HPDE6-E6E7 (cell line): ENCODE measurements at regions not wholly inside any gene's neighbourhood (a gene's known extent, or its start where the extent isn't known, plus 50 kb on each side); places are given as distances from the start of the nearest gene placed in this dataset.
"Not testable (repeated sequence)": the region's sequence is repeated elsewhere in the genome, so short reads cannot be mapped to it uniquely, and the experiment has no call there.

ENCODE experiments used
- DNase-seq: peaks from one replicate; pipeline ENCODE4 v3.0.0; 2011; ENCODE audit warnings: missing footprints; ENCODE audit errors: extremely low spot score

GRCh38 chr4:169342906-169343564 is 72.3 kb upstream of the SH3RF1 start:
- DNase-seq: no peak

- no peak for DNase-seq
Measured at GRCh38 chr4:169342159-169342860, 71.6 kb upstream of the SH3RF1 start.

- no peak for DNase-seq
Measured at GRCh38 chr4:169341490-169341889, 70.7 kb upstream of the SH3RF1 start.

GRCh38 chr4:169340834-169341233 is 70.1 kb upstream of the SH3RF1 start:
- DNase-seq: no peak

- DNase-seq: no peak
Measured at GRCh38 chr4:169338241-169338640, 67.5 kb upstream of the SH3RF1 start.

- no peak for DNase-seq
Measured at GRCh38 chr4:169337510-169337909, 66.8 kb upstream of the SH3RF1 start.

GRCh38 chr4:169335331-169335730 is 64.6 kb upstream of the SH3RF1 start:
- peak; percentile 63 for DNase-seq

GRCh38 chr4:169334335-169334734 is 63.6 kb upstream of the SH3RF1 start:
- DNase-seq: no peak

- DNase-seq: no peak
Measured at GRCh38 chr4:169333265-169333664, 62.5 kb upstream of the SH3RF1 start.

- DNase-seq: no peak
Measured at GRCh38 chr4:169332583-169332982, 61.8 kb upstream of the SH3RF1 start.

- no peak for DNase-seq
Measured at GRCh38 chr4:169330811-169331210, 60.1 kb upstream of the SH3RF1 start.

GRCh38 chr4:169330095-169330494 is 59.3 kb upstream of the SH3RF1 start:
- no peak for DNase-seq

GRCh38 chr4:169327951-169328350 is 57.2 kb upstream of the SH3RF1 start:
- DNase-seq: no peak

GRCh38 chr4:169323925-169324324 is 53.2 kb upstream of the SH3RF1 start:
- not testable (repeated sequence) for DNase-seq

GRCh38 chr4:169322833-169323232 is 52.1 kb upstream of the SH3RF1 start:
- not testable (repeated sequence) for DNase-seq
